ENCODE measurements at regions not wholly inside any gene's neighbourhood (a gene's known extent, or its start where the extent isn't known, plus 50 kb on each side); places are given as distances from the start of the nearest gene placed in this dataset.

DNA sequence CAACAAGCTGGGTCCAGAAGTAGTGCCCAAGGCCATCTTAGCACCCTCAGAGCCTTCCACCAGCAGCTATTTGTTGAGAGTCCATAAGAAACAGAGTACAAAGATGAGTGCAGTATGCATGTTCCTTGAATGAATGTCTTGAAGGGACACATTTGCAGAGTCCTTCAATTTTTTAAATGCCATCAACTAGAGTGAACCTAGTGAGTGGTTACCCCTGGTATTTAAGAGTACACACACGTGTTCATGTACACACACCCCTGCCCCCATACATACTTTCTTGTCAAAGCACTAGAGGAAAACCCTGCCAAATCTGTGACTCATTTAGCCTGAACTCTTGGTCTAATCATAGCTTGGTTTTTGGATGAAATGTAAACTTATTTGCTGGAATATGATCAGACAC, 84.5 kb upstream of the GALNT15 start:
- TF ChIP-seq, protein P1, sequence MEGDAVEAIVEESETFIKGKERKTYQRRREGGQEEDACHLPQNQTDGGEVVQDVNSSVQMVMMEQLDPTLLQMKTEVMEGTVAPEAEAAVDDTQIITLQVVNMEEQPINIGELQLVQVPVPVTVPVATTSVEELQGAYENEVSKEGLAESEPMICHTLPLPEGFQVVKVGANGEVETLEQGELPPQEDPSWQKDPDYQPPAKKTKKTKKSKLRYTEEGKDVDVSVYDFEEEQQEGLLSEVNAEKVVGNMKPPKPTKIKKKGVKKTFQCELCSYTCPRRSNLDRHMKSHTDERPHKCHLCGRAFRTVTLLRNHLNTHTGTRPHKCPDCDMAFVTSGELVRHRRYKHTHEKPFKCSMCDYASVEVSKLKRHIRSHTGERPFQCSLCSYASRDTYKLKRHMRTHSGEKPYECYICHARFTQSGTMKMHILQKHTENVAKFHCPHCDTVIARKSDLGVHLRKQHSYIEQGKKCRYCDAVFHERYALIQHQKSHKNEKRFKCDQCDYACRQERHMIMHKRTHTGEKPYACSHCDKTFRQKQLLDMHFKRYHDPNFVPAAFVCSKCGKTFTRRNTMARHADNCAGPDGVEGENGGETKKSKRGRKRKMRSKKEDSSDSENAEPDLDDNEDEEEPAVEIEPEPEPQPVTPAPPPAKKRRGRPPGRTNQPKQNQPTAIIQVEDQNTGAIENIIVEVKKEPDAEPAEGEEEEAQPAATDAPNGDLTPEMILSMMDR (IDR thresholded peaks at IDR 0.05), result no peak
- TF ChIP-seq MAFK (IDR thresholded peaks at IDR 0.05; ENCODE audit: partially characterized antibody) (no peak), CHD4 (IDR thresholded peaks at IDR 0.05; ENCODE audit: borderline replicate concordance) (no peak), NR3C1 (IDR thresholded peaks at IDR 0.05) (no peak), POLR2A (IDR thresholded peaks at IDR 0.05; ENCODE audit: low read length) (no peak), RAD21 (conservative IDR thresholded peaks at IDR 0.05 in 1 of 2, IDR thresholded peaks at IDR 0.05 in 1 of 2) (no peak), EP300 (IDR thresholded peaks at IDR 0.05) (no peak), GATA3 (IDR thresholded peaks at IDR 0.05; ENCODE audit: borderline replicate concordance) (peak; percentile 50; the same call in 1 of the 2 replicates)
